Central memory CD8-positive, alpha-beta T cell (primary cell): ENCODE measurements at regions not wholly inside any gene's neighbourhood (a gene's known extent, or its start where the extent isn't known, plus 50 kb on each side); places are given as distances from the start of the nearest gene placed in this dataset.

Experiments
- ATAC-seq: fragments of 150-1000 bp; cut with Tn5 transposase; replicated peaks from 2 replicates; pipeline ENCODE4 v1.10.0; 2022; ENCODE audit warnings: mild to moderate bottlenecking, moderate FRiP score, moderate number of reproducible peaks; ENCODE audit not compliant: poor library complexity, severe bottlenecking; ENCODE audit errors: extremely low read depth
- DNase-seq, 2 donors: peaks; one replicate each; pipeline ENCODE4 v3.0.0; 2021; ENCODE audit warnings: low spot score in 2 of 2
- H3K27ac Mint-ChIP-seq: one replicate; pipeline ENCODE4 v1.8.0; 2022; ENCODE audit warnings: low read depth, mild to moderate bottlenecking, moderate library complexity, mixed read lengths
- H3K27me3 Mint-ChIP-seq: one replicate; pipeline ENCODE4 v1.8.0; 2022; ENCODE audit warnings: mixed read lengths
- H3K36me3 Mint-ChIP-seq: one replicate; pipeline ENCODE4 v1.8.0; 2022; ENCODE audit warnings: mild to moderate bottlenecking, moderate library complexity, mixed read lengths; ENCODE audit not compliant: insufficient read depth
- H3K4me1 Mint-ChIP-seq: one replicate; pipeline ENCODE4 v1.8.0; 2022; ENCODE audit warnings: mixed read lengths
- H3K4me3 Mint-ChIP-seq: one replicate; pipeline ENCODE4 v1.8.0; 2022; ENCODE audit warnings: mild to moderate bottlenecking, moderate library complexity, mixed read lengths
- H3K9me3 Mint-ChIP-seq: one replicate; pipeline ENCODE4 v1.8.0; 2022; ENCODE audit warnings: mixed read lengths

DNA sequence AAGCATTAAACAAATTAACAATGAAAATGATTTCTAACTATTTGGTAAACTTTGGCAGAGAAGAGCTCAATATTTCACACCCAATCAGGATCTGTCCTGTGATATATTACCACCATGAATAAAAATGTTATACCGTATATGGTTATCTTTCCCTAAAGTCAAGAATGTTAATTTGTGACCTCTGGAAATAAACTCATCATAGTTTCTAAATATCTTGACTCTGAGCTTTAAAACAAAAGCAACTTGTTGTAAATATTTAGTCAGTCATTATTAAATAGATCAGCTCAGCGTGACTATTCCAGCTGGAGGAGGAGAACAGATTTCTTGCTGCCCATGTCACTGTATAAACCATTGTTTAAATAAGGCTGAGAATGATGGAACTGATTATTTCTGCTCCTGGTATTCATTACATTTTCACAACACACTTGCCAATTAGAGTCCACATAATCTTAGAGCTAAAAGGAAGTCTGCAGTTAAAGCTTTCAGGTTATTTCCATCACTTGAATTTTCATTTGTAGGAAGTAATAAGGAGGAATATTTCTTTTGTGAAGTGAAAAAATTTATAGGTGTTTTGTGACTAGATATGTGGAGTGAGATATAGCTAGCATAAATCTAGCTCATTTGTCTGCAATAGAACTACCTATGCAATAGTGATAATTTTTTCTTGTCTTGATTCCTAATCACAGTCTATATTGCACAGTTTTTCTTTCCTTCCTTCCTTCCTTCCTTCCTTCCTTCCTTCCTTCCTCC is 106.5 kb upstream of the P2RY1 start:
- no peaks in the 10 kb centered on the region for H3K4me1 Mint-ChIP-seq
- ATAC-seq (no peak), DNase-seq (no peak)
- no peaks in the 10 kb centered on the region for H3K27me3 Mint-ChIP-seq
- no peaks in the 10 kb centered on the region for H3K36me3 Mint-ChIP-seq
- H3K4me3 Mint-ChIP-seq: no peak overlapping the region
- no peak overlapping the region for H3K27ac Mint-ChIP-seq
- H3K9me3 Mint-ChIP-seq: no peaks in the 10 kb centered on the region

DNA sequence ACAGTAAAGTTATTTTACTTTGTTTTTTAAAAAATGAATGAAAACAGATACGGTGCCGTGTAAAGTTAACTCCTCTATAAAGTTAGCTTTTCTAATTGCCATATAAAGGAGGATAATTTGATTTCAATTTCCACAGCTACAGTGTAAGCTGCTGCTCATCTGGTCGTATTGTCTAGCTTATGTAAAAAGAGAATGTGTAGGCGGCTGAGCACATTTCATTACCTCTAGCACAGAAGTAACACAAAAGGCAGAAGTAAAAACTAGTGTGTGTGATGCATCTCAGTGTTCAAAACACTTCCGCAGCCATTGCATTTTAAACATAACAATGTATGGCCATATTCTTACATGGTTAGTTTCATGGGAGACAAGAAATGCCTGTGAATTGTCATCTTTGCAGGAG is 105.0 kb upstream of the P2RY1 start:
- H3K9me3 Mint-ChIP-seq: no peaks in the 10 kb centered on the region
- no peak overlapping the region for H3K4me3 Mint-ChIP-seq
- no peaks in the 10 kb centered on the region for H3K27me3 Mint-ChIP-seq
- ATAC-seq: no peak
- H3K4me1 Mint-ChIP-seq: no peaks in the 10 kb centered on the region
- H3K36me3 Mint-ChIP-seq: no peaks in the 10 kb centered on the region
- DNase-seq: no peak
- H3K27ac Mint-ChIP-seq: no peak overlapping the region

DNA sequence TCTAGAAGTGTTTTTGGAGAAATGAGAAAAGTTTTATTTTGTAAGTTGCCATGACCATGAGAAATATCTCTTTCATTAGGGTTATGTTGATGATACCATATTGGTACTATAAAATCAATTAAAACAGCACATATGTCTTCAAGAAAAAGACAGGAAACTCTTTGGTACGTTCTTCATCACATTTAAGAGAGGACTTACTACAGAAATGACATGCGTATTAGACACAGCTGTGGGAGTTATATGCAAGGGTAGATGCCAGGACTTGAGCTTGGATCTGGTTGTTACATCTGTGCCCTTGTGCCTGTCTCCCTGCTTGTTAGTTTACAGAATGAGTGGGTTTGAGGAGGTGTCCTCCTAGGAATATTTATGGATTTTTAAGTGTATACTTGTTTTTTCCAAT is 103.4 kb upstream of the P2RY1 start:
- no peaks in the 10 kb centered on the region for H3K9me3 Mint-ChIP-seq
- DNase-seq (no peak), ATAC-seq (no peak)
- no peaks in the 10 kb centered on the region for H3K4me1 Mint-ChIP-seq
- no peaks in the 10 kb centered on the region for H3K27me3 Mint-ChIP-seq
- H3K36me3 Mint-ChIP-seq: no peaks in the 10 kb centered on the region
- H3K4me3 Mint-ChIP-seq: no peak overlapping the region
- H3K27ac Mint-ChIP-seq: no peak overlapping the region

DNA sequence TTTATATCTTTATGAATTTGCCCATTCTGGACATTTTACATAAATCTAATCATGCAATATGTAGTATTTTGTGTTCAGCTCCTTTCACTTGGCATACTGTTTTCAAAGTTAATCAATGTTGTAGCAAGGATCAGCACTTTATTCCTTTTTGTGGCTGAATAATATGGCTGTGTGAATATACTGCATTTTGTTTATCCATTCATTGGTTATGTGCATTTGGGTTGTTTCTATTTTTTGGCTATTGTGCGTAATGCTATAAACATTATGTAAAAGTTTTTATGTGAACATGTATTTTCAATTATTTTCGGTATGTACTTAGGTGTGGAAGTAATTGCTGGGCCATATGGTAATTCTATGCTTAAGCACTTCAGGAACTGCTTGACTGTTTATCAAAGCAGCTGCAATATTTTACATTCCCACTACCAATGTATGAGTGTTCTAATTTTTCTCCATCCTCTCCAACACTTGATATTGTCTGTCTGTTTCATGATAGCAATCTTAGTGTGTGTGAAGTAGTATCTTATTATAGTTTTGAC is 101.3 kb upstream of the P2RY1 start:
- Mint-ChIP-seq H3K4me1 (no peaks in the 10 kb centered on the region), H3K27me3 (no peaks in the 10 kb centered on the region), H3K36me3 (no peaks in the 10 kb centered on the region), H3K27ac (no peak overlapping the region), H3K9me3 (no peaks in the 10 kb centered on the region), H3K4me3 (no peak overlapping the region)
- no peak for DNase-seq
- no peak for ATAC-seq

DNA sequence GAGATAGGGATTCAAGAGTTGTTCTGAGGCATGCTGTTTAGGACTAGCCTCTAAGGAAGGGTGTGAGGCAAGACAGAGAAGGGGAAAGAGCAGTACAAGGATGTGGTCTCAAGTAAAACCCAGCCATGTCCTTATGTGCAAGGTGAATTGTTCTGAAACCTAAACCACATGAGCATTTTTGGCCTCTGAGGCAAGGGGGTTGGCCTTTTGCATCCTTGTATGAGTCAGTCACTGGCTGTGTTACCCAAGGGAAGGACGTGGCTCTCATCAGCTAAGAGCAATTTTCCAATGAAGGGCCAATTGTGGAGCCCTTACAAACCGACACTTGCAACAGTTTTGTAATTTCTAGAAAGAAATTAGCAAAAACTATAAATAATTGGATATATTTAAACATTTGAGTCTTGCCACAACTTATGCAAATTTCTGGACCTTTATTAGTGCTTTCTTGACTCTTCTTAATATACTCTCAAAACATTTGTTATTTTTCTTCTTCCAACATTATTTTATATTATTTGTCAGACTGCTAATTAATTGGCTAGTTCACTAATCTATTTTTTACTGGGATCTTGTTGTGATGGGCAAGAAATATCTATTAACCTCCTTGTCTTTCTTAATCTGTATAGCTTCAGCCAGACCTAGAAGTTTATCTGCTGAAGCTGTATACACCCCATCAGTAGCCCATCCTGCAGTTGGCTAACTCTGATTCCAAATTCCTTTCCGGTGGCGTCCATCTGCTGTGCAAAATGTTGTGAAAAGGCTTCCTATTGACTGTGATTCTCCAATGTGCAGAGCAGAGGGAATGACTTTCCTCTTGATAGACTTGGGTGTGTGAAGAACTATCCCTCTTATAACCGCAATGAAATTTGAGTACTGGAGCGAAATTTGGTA is 97.7 kb upstream of the P2RY1 start:
- Mint-ChIP-seq H3K4me1 (no peaks in the 10 kb centered on the region), H3K4me3 (no peak overlapping the region), H3K36me3 (no peaks in the 10 kb centered on the region), H3K27ac (no peak overlapping the region), H3K27me3 (no peaks in the 10 kb centered on the region), H3K9me3 (no peaks in the 10 kb centered on the region)
- ATAC-seq (no peak), DNase-seq (no peak)

DNA sequence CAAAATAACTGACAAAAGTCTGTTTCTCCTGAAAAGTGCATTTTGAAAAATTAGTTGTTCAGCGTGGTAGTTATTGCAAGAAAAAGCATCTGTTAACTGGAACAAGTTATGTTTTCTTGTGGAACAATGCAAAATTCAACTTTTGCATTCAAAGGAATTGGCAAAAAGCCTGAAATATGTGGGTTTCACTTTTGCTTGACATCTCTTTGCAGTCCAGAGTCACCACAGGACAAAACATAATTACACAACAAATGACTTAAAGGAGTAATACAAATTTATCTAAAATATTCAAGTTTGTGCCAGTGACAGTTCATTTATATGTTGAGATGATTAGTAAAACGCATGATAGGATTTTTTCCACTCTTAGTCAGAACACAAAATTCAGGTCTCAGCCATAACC is 96.3 kb upstream of the P2RY1 start:
- no peak for DNase-seq
- Mint-ChIP-seq H3K9me3 (no peaks in the 10 kb centered on the region), H3K4me3 (no peak overlapping the region), H3K27ac (no peak overlapping the region), H3K36me3 (peaks cover 1% of the 10 kb centered on the region), H3K4me1 (no peaks in the 10 kb centered on the region), H3K27me3 (no peaks in the 10 kb centered on the region)
- no peak for ATAC-seq

DNA sequence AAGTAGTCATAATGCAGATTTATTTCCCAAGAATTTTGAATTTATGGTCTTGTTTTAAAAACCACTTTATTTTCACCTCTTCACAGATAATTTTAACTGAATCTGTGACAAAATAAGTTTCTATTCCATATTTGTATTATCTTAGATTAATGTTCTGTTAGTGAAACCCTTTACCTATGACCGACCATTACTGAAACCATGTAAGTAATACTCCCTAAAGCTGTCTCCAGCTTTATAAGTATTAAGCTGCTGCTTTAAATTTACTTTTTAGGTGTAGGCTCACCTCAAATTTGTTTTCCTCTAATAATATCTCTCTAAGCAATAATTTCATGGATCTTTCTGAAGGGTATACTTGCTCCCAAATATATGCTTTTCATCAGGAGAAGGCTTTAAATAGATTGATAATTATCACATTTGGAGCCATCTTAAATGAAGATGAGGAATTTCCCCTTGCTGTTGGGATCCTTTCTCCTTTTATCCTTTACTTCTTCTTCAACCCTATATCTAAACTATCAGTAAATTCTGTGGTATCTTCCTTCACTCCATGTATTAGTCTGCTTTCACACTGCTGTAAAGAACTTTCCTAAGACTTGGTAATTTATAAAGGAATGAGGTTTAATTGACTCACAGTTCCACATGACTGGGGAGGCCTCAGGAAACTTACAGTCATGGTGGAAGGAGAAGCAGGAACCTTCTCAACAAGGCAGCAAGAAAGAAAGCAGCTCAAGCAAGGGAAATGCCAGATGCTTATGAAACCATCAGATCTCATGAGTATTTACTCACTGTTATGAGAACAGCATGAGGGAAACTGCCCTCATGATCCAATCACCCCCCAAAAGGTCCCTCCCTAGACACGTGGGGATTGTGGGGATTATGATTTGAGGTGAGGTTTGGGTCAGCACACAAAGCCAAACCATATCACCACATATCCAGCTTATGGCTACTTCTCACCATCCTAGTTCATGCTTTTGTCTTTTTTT is 92.3 kb upstream of the P2RY1 start:
- Mint-ChIP-seq H3K4me3 (no peak overlapping the region), H3K36me3 (peaks cover 2% of the 10 kb centered on the region), H3K9me3 (no peaks in the 10 kb centered on the region), H3K27ac (no peak overlapping the region), H3K27me3 (no peaks in the 10 kb centered on the region), H3K4me1 (no peaks in the 10 kb centered on the region)
- ATAC-seq (no peak), DNase-seq (no peak)

DNA sequence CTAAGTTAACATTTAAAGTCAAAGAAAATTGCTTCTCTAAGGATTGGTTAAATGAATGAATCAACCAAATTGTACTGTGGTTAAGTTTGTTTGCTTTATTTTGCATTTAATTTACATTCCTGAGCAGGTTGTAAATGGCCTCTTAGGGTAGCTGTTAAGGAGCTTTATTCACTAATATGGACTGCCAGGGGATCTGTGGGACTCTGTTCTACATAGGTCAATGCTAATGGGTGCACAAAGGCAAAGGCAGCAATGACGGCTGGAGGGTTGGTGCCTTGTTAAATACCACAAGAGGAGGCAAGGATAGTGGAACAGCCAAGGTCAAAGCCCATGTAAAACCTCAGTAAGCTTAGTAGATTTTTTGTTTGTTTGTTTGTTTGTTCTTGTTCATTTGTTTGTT is 89.3 kb upstream of the P2RY1 start:
- H3K36me3 Mint-ChIP-seq: peaks cover 2% of the 10 kb centered on the region
- no peak overlapping the region for H3K27ac Mint-ChIP-seq
- H3K4me1 Mint-ChIP-seq: no peaks in the 10 kb centered on the region
- H3K27me3 Mint-ChIP-seq: no peaks in the 10 kb centered on the region
- H3K4me3 Mint-ChIP-seq: no peak overlapping the region
- peaks cover 10% of the 10 kb centered on the region for H3K9me3 Mint-ChIP-seq
- ATAC-seq (no peak), DNase-seq (no peak)

DNA sequence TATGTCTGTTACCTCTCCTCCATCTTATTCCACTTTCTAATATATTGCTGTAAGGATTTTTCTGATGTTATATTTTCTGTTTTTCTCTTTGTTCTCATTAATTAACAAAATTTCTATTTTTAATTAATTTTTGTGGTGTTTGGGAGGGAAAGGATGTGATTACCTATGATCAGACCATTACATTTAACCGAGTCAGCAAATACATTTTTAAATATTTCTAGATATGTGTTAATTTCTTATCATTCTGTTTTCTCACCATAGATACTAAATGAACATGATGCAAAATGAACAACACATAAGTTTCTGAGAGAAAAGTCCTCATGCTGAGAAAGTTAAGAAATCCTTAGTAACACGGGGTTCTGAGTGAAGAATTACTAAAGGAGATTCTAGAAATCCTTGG is 80.6 kb upstream of the P2RY1 start:
- no peak overlapping the region for H3K4me3 Mint-ChIP-seq
- H3K27me3 Mint-ChIP-seq: no peaks in the 10 kb centered on the region
- H3K27ac Mint-ChIP-seq: no peak overlapping the region
- DNase-seq (no peak), ATAC-seq (no peak)
- H3K9me3 Mint-ChIP-seq: peaks cover 3% of the 10 kb centered on the region
- peaks cover 2% of the 10 kb centered on the region for H3K36me3 Mint-ChIP-seq
- no peaks in the 10 kb centered on the region for H3K4me1 Mint-ChIP-seq

DNA sequence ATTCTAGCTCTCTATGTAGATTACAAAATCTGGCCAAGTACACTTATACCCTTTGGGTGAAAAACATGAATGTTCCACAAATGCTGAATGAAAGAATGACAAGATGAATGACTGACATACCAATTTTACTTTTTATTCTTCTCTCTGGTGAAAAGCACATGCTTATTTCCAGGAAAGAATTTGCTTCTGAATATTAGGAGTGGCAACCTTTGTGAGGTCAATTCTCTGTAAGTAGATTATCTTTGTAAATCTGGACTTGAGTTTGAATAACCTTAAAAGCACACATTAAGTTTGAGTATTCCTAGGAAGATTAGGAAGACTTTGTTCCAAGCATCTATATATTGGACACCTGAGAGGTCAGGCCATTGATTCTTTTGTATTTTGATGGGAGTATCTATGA is 78.1 kb upstream of the P2RY1 start:
- Mint-ChIP-seq H3K27ac (no peak overlapping the region), H3K9me3 (no peaks in the 10 kb centered on the region), H3K36me3 (peaks cover 4% of the 10 kb centered on the region), H3K4me3 (no peak overlapping the region), H3K4me1 (no peaks in the 10 kb centered on the region), H3K27me3 (no peaks in the 10 kb centered on the region)
- no peak for DNase-seq
- ATAC-seq: no peak

DNA sequence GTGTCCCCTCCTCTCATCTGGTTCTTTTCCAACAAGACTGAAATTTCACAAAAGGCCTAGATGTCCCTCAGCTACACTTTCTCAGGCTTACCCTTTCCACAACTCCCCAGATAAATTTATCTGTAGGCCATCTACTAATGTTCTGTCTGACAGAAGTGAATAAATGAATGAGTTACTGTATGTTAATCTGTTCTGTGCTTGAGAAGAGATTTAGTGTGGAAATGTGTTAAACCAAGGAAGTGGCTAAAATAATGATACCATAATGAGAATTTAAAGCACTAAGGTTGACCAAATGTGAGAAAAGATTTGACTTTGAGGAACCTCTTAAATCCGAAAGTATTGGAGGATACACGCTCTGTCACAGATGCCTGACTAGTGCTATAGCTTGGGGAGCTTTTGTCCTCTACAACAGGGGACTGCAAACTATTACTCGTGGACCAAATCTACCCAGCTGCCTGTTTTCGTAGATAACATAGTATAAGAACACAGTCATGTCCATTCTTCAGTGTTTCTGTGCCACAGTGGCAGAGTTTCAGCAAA is 74.8 kb upstream of the P2RY1 start:
- no peak overlapping the region for H3K4me3 Mint-ChIP-seq
- ATAC-seq (no peak), DNase-seq (no peak)
- H3K27me3 Mint-ChIP-seq: no peaks in the 10 kb centered on the region
- H3K36me3 Mint-ChIP-seq: peaks cover 4% of the 10 kb centered on the region
- H3K9me3 Mint-ChIP-seq: peaks cover 10% of the 10 kb centered on the region
- H3K27ac Mint-ChIP-seq: no peak overlapping the region
- no peaks in the 10 kb centered on the region for H3K4me1 Mint-ChIP-seq

DNA sequence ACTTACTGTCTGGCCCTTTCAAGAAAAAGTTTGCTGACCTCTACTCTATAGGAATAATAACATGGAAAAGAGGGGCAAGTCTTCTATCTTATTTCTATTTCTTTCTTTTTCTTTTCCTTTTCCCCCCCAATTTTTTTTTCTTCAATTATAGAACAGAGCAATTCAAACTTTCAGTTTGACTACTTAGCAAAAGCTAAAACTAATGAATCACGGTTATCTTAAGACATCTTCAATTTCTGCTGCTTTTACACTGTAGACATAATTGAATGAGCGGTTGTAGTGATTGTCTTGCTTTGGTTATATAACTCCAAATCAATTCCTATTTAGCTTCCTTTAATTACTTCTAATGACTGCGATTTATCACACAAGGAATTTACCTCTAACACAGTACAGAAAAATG is 74.3 kb upstream of the P2RY1 start:
- Mint-ChIP-seq H3K27ac (no peak overlapping the region), H3K36me3 (peaks cover 4% of the 10 kb centered on the region), H3K4me3 (no peak overlapping the region), H3K4me1 (no peaks in the 10 kb centered on the region), H3K9me3 (peaks cover 15% of the 10 kb centered on the region), H3K27me3 (no peaks in the 10 kb centered on the region)
- no peak for DNase-seq
- no peak for ATAC-seq
